Mammary epithelial cell (primary cell): ENCODE measurements at regions not wholly inside any gene's neighbourhood (a gene's known extent, or its start where the extent isn't known, plus 50 kb on each side); places are given as distances from the start of the nearest gene placed in this dataset.

Experiments used
- EZH2 ChIP-seq: IDR thresholded peaks from 2 replicates; pipeline ENCODE4 v1.6.1; 2012; ENCODE audit warnings: low read length, inconsistent platforms, borderline replicate concordance
- TF ChIP-seq, protein P1 (sequence below), 2 donors: IDR thresholded peaks in 1 of 2; conservative IDR thresholded peaks in 1 of 2; 2 replicates each; pipeline ENCODE4 v1.5.1; 2011 to 2012; ENCODE audit warnings: inconsistent platforms in 2 of 2, low read length in 2 of 2, mild to moderate bottlenecking in 2 of 2, control low read depth in 1 of 2, low read depth in 1 of 2; ENCODE audit not compliant: insufficient read depth in 1 of 2; ENCODE audit errors: extremely low read depth in 1 of 2

DNA sequence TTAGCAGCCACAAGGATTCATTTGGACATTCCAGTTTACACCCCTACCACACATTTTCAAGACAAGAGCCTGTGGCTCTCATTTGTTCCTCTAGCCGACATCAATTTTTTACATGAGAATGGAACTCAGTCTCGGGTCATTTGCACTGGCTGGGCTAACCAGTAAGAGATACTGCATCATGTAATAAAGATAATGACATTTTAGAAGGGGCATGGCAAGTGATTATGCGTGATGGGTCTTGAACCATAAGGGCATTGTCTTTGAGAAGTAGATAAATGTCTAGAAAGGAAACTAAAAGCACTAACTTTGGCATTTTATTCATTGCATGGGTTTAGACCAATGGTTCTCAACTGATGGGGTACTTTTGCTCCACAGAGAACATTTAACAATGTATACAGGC is 146.0 kb upstream of the GRM7 start:
- TF ChIP-seq, protein P1, sequence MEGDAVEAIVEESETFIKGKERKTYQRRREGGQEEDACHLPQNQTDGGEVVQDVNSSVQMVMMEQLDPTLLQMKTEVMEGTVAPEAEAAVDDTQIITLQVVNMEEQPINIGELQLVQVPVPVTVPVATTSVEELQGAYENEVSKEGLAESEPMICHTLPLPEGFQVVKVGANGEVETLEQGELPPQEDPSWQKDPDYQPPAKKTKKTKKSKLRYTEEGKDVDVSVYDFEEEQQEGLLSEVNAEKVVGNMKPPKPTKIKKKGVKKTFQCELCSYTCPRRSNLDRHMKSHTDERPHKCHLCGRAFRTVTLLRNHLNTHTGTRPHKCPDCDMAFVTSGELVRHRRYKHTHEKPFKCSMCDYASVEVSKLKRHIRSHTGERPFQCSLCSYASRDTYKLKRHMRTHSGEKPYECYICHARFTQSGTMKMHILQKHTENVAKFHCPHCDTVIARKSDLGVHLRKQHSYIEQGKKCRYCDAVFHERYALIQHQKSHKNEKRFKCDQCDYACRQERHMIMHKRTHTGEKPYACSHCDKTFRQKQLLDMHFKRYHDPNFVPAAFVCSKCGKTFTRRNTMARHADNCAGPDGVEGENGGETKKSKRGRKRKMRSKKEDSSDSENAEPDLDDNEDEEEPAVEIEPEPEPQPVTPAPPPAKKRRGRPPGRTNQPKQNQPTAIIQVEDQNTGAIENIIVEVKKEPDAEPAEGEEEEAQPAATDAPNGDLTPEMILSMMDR (conservative IDR thresholded peaks at IDR 0.05 in 1 of 2, IDR thresholded peaks at IDR 0.05 in 1 of 2; ENCODE audit: extremely low read depth in 1 of 2, insufficient read depth in 1 of 2, low read depth in 1 of 2, low read length in 2 of 2) = no peak
- TF ChIP-seq EZH2 = no peak
